NCI-H526 (cell line): ENCODE measurements at regions not wholly inside any gene's neighbourhood (a gene's known extent, or its start where the extent isn't known, plus 50 kb on each side); places are given as distances from the start of the nearest gene placed in this dataset.
A peak's percentile ranks its signal among the peaks of the same experiment; 100 is the strongest.

Experiments
- DNase-seq, 2 experiments: peaks; one replicate each; lab custom pipeline; 2025; lab: John Stamatoyannopoulos, UW

- DNase-seq = no peak
These were observed 167.4 kb downstream of the MN1 start for GRCh38 chr22:27634043-27634740.

GRCh38 chr22:27635435-27635834, 166.1 kb downstream of the MN1 start:
- DNase-seq = no peak

- DNase-seq = no peak
These were observed 165.7 kb downstream of the MN1 start for GRCh38 chr22:27635852-27636251.

GRCh38 chr22:27636716-27637508, 164.6 kb downstream of the MN1 start:
- DNase-seq = no peak

- DNase-seq = no peak
These were observed 164.0 kb downstream of the MN1 start for GRCh38 chr22:27637604-27638003.

- DNase-seq = no peak
These were observed 163.0 kb downstream of the MN1 start for GRCh38 chr22:27638329-27639233.

GRCh38 chr22:27639248-27640086, 162.1 kb downstream of the MN1 start:
- no peak for DNase-seq

- peak in 1 of 2 experiments; percentile 24 for DNase-seq
These were observed 160.3 kb downstream of the MN1 start for GRCh38 chr22:27641049-27641795.

GRCh38 chr22:27642104-27642800, 159.3 kb downstream of the MN1 start:
- no peak for DNase-seq

GRCh38 chr22:27643907-27644306, 157.6 kb downstream of the MN1 start:
- no peak for DNase-seq

- DNase-seq = no peak
These were observed 157.0 kb downstream of the MN1 start for GRCh38 chr22:27644566-27644965.

- no peak for DNase-seq
These were observed 154.0 kb downstream of the MN1 start for GRCh38 chr22:27647540-27647939.

- no peak for DNase-seq
These were observed 153.5 kb downstream of the MN1 start for GRCh38 chr22:27648074-27648473.

- no peak for DNase-seq
These were observed 152.7 kb downstream of the MN1 start for GRCh38 chr22:27648853-27649252.

GRCh38 chr22:27650572-27650971, 151.0 kb downstream of the MN1 start:
- DNase-seq = no peak

GRCh38 chr22:27650985-27651384, 150.6 kb downstream of the MN1 start:
- DNase-seq = no peak

- DNase-seq = no peak
These were observed 150.1 kb downstream of the MN1 start for GRCh38 chr22:27651486-27651885.

GRCh38 chr22:27654546-27655445, 146.8 kb downstream of the MN1 start:
- peak; percentile 80 to 96 for DNase-seq

- DNase-seq = no peak
These were observed 145.9 kb downstream of the MN1 start for GRCh38 chr22:27655582-27656185.
